GM21619 (cell line): ENCODE measurements at regions not wholly inside any gene's neighbourhood (a gene's known extent, or its start where the extent isn't known, plus 50 kb on each side); places are given as distances from the start of the nearest gene placed in this dataset.
"Not testable (repeated sequence)": the region's sequence is repeated elsewhere in the genome, so short reads cannot be mapped to it uniquely, and the experiment has no call there.

Source experiments
- ATAC-seq: cut with Tn5 transposase; IDR thresholded peaks from one replicate; pipeline ENCODE4 v1.9.1; 2021; ENCODE audit not compliant: unreplicated experiment

DNA sequence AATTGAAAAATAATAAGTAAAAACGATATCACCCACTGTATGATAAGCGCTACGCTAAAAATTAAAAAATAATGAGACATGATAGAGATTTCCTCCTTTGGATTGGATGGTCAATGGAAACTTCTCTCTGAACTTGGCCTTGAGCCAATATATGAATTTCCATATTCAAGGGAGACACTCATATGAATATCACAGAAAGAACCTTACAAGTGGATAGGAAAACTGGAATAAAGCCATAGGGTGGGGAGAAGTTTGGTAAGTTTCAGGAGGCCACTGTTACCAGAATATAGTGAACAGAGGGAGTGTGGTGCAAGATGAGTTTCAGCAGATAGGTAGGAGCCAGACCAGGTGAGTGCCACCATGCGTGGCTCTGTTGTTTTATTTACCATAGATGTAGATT lies 147.2 kb downstream of the SEM1 start:
- ATAC-seq = no peak

DNA sequence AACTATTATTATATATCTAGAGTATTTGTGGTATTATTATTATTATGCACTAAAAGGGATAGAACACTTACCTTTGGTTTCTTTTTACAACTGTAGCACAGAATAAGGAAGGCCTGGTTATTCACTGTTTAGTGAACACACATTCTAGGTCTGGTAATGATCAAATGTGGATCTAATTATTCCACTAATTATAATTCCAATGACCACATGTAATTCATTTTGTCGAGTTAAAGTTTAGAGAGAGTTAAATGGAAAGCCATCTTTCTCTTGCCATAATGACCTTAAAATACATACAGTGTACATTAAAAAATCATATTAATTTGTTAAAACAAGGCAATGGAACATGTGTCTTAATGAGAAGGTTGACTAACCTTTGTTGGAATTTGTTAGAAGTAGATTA lies 147.8 kb downstream of the SEM1 start:
- no peak for ATAC-seq

DNA sequence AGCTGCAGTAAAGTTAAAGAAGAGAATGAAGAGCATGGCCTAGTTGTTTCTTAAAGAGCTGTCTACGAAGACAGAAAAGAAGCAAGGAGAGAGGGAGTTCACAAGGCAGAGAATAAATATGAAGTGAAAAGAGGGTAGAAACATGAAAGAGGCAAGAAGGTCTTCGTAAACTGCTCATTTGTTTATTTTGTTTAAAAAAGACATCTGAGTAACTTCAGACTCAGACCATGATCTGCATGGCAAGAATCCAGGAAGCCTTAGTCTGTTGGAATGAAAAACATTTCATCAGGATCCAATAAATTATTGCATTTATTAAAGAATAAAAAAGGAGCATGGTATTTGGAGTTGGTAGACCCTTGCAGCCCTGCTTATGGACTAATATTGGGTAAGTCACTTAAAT lies 151.1 kb downstream of the SEM1 start:
- no peak for ATAC-seq

DNA sequence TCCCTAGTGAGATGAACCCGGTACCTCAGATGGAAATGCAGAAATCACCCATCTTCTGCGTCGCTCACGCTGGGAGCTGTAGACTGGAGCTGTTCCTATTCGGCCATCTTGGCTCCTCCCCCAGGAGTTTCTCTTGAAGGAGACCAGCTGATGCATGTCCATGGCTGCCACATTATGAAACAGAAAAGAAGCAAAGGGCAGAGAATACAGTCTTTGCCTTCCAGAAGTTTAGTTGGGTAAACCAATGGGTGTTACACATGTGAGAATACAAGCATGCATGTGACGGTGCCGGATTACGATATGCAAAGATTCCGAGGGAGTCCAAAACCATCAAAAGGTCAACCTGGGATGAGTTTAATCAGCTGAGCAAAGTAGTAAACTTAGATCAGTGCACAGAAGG lies 151.6 kb downstream of the SEM1 start:
- no peak for ATAC-seq

DNA sequence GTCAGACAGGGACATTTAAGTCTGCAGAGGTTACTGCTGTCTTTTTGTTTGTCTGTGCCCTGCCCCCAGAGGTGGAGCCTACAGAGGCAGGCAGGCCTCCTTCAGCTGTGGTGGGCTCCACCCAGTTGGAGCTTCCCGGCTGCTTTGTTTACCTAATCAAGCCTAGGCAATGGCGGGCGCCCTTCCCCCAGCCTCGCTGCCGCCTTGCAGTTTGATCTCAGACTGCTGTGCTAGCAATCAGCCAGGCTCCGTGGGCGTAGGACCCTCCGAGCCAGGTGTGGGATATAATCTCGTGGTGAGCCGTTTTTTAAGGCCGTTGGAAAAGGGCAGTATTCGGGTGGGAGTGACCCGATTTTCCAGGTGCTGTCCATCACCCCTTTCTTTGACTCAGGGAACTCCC lies 152.0 kb downstream of the SEM1 start:
- ATAC-seq = not testable (repeated sequence)

DNA sequence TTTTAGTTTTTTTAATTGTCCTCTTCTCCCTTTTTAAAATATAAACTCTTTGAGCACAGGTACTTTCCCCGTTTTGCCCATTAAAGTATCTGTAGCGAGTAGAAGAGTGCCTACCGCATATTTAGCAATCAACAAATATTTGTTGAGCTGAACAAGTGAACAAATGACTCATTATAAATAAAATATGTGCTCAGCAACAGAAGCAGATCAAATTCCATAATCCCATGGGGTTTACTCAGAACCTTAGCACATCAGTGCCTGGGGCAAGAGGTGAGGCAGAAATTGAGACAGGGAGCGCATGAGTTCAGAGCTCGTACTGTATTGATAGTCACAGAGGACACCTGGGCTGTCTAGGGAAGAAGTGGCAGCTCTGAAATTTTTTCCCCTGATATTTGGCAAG lies 161.0 kb downstream of the SEM1 start:
- no peak for ATAC-seq

DNA sequence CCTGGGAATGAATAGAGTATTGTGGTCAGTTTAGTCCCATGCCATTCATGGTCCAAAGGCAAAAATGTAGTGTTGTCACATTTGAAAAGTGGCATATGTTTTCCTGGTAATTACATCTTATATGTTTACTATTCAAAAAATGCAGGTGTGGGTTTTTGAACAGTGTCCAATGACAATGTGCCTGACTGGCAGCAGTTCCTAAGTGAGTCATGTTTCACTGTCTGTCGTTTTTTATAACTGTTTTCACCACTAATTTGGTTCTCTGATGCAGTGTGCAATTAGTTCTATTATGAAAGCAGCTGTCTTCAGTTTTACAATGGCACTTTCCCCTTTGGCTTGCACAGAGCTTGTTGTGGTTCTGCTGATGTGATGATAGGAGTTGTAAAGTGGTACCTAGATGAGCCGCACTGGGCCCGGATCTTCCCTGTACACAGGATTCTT lies 162.3 kb downstream of the SEM1 start:
- no peak for ATAC-seq

DNA sequence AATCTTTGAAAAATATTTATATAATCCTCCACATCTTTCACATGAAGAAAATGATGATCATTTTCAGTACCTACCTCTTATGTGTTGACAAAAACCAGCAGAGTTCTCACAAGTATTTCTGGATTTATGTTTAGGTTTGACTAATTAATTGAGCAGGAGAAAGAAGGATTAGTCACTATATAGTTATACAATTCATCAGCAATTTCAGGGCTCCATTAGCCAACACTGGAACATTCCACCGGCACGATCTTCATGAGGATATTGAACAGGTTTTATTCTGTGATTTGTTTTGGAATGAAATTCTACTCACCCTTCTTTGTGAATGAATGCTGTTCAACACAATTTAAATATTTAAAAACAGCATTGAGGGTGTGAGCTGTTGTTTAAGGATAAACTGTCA lies 163.2 kb downstream of the SEM1 start:
- ATAC-seq = no peak

DNA sequence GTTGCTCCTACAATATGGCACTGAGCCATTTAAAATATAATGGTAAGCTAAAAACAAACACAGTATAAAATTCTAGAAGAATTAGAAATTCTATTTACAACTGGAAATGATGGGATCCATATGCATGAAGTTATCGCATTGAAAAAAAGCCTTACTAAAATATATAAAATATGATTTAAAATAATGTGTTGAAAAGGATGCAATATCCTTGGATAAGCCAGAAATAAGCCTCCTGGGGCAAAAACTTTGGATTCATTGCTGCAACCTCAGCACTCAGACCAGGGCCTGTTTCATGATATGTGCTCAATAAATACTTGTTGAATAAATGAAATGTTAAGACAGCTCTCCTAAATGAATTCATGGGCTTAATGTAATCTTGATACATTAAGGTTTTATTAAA lies 170.2 kb downstream of the SEM1 start:
- no peak for ATAC-seq

DNA sequence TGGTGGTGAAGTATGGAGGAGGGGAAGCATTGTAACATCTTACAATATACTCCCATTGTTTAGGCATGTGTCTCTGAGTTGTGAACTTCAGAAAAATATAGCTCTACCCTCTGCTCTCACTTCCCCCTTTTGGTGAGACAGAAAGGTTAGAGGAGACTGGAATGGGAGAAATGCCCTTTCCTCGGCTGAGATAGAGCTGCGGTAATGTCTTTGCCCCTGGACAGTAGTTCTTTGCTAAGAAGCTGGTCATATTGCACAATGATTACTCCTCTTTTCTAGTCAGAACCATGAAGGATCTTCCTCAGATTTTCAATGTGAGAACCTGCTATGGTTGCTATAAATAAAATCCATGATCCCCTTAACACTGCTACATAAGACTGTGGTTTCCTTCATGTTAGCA lies 171.0 kb downstream of the SEM1 start:
- ATAC-seq = no peak

DNA sequence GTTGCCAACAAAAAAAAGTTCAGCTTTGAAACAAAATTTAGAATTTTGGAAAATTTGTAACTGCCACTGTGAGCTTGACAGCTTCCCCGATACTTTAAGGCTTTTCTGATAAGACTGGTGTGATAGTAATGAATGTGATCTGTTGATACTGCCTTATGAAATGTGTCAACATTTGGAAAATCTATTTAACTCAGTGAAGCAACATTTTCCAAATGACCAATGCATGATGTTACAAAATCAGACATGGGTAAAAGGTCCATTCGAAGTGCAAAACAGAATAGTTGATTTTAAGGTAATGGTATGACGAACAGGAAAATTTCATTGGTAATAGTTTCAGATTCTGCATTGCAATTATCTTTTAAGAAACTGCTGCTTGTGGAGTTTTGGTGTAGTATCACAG lies 175.4 kb downstream of the SEM1 start:
- ATAC-seq = no peak

DNA sequence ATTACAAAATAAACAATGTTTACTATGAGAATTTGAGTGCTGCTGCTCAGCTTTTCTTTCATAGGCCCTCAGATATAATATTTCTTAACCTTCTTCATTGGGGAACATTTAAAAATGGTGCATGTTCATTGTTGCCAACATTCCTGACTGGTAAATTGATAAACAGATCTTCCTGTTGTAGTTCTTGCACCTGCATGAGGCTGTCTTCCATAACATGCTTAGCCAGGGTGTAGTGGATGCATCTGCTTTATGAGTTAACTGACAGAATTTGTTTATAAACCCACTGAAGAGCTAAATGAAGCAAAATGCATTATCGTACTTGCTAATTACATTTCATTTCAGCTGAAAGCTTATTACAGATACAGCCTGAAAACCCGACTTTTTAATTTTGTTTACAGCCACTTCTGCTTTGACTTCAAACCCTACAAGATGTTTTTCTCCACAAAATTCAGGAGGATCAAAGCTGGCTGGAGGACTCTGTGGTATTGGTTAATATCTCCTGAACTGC lies 177.2 kb downstream of the SEM1 start:
- ATAC-seq = no peak

DNA sequence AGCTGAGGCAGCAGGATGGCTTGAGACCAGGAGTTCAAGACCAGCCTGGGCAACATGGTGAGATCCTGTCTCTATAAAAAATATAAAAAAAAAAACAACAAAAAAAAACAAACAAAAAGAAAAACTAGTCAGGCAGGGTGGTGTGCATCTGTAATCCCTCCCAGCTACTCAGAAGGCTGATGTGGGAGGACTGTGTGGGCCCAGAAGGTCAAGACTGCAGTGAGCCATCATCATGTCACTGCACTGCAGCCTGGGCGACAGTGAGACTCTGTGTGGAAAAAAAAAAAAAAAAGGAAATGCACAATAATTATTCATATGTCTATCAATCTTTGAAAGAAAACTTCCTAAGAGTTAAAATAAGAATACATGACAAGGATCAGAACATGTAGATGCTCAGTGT lies 178.3 kb downstream of the SEM1 start:
- ATAC-seq = no peak

DNA sequence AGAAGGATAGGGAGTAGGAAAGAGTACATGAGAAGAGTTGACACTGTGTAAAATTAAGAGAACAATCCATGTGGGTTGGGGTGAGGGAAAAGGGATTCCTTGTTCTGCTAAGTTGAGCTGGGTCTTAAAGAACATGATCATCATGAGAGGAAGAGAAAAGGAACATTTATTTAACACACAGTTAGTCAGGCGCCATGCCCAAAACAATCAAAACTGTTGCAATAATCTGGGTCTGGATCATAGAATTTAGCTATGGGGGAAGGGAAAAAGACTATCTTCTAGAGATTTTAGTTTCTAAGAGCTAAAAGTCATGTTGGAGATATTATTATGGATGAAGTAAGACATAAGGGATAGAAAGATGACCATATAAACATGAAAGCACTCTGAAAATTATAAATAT lies 178.9 kb downstream of the SEM1 start:
- ATAC-seq = no peak

DNA sequence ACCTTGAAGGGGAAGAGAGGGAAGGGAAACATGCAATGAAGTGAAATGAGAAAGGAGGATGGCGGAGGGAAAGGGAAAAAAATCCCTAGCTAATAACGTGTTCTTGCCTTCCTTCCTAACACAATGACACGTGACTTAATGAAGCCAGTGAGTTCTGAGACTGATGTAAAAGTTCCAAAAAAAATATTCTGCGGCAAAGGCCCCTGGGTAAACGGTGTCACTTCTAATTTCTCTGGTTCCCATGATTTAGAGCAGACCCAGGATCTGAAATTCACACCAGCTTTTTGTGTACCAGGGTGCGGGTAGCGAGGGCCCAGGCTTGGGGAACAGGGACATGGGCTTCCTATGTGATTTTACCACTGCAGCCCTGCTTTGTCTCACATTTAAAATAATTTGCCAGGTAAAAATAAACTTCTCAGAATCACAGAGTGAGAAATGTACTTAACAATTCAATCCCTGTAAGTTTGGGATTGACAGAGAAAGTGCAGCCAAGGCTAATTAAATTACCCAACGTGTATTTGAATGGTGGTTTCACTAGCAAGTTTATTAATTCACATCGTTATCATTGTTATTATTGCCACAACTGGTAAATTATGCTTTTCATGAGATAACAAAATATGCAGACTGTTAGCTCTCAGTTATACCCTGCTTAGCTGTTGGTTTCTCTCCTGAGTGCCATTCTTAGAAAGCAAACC lies 182.4 kb downstream of the SEM1 start:
- ATAC-seq = no peak

DNA sequence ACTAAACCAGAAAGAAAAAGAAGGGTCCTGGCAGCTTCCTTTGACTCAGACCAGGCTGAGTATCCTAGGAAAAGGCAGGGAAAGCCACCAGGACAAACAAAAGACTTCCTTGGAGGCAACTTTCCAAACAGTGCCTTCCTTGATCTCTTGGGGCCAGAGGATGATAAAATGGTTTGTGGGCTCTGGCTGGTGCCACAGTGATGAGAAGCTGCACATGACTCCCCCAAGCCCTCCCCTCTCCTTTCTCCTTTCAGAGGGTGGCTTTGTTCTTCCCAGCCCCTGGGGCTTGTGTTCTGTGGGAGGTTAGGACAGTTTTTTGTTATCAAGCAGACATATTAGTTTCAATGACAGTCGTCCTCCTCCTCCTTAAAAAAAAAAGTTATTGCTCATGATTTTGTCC lies 183.2 kb downstream of the SEM1 start:
- ATAC-seq = no peak

DNA sequence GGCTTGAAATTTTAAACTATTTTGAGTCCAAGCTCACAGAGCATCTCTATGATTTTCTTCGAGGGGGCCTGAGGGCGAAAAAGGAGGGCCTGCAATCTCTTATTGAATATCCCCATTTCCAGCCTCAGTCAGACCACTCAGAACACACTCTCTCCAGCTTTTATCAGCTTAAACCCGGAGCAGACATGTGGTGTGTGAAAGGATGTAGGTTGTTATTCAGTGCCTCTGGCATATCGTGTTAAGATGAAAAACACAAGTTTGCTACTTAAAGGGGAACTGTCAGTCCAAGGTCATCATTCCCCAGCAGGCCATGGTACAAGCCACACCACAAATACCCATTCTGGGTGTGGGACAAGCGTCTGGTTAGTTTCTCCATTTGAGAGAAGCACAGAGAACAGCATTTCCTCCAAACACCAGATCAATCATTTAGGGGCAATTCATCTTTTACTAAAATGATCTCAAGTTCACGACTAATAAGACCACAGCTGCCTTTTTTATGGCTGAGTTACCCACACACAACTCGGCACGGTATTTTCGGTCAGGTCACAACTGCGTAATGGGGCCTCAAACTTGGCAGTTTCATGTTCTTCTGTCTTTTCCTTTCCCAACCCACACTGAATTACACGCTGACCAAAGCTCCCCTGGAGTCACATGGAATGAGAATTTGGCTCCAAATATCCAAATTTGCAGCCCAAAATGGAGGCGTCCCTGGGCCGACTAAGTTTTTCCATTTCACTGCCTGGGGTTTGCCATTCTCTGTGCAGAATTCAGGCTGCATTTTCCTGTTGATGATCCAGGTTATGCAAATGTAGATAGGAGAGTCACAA lies 188.4 kb downstream of the SEM1 start:
- no peak for ATAC-seq

DNA sequence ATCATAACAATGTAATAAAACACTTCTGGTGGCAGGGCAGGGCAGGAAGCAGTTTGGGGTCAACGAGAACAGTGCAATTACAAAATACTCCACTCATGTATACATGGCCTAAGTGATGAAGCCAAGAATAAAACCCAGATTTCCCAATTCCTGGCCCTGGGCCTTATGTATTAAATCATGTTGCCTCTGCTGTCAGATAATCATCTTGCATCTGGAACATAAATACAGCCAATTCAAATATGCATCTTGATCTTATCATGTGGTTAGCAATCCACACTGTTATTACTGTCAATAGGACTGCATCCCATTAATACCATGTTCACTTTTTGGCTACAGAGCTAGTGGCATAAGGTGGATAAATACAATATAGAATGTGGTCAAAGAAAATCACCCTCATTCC lies 186.5 kb upstream of the SLC25A13 start:
- no peak for ATAC-seq

DNA sequence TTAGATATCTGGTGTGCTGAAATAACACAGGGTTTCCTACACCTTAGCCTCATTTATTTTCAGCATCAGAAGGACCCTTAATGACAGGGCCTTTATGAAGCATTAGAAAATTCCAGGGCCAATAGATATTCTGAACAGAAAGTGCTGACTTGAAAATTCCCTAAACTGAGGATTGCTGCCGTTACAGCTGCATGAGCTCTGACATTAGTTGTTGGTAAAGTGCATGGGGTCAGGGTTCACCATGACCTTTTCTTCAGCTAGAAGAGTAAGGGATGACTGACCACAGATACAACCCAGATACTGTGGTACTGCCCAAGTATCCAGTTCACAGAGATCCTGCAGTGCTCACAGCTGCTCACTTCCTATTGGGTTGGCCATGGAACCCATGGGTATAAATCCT lies 181.7 kb upstream of the SLC25A13 start:
- ATAC-seq = no peak

DNA sequence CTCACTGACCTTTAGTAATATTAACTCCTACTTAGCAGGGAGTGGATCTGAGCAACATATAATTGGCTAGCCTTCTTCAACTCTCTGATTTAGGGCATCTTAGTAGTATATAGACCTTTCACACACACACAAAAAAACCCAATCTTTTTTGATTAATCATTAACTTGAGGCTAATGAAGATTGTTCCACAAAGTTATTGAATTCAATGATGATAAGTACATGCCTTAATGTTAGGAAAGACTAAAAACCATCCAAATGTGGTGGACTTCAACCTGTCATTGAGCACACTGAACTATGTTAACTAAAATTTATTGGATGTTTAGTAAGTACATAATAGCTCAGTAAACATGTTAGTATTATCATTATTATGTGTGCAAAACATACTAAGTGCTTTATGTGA lies 179.4 kb upstream of the SLC25A13 start:
- ATAC-seq = no peak

DNA sequence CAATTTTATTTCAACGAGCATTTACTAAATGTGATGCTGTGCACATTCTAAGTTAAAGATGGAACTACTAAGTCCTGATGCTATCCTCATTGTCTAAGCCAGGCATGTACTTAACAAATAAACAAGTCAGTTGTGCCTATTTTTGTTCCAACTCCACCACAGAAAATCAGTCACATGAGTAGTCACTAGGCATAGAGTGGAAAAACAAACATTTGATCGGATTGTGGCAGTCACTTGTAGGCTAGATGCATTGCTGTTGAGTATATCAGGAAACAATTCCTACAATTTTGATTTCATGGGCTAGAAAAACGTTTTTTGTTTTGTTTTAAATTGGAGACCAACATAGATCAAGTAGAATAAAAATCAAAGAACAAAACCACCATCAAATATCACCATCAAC lies 177.6 kb upstream of the SLC25A13 start:
- ATAC-seq = no peak

DNA sequence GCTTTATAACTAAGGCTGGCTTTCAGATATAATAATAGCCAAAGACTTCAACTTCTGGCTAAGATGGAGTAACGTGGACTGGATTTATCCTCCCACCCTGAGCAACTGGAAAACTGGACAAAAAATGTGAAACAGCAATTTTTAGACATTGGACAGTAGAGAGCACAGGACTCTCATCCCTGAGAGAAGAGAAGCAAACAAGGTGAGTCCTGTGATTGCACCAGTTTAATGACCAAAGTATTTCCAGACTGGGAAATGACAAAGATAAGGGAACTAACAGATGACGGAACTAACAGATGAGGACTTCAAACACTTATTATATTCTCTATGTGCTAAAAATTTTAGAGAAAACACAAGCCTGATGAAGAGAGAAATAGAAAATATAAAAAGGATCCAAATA lies 175.7 kb upstream of the SLC25A13 start:
- no peak for ATAC-seq
